ENCODE measurements at regions not wholly inside any gene's neighbourhood (a gene's known extent, or its start where the extent isn't known, plus 50 kb on each side); places are given as distances from the start of the nearest gene placed in this dataset.

DNA sequence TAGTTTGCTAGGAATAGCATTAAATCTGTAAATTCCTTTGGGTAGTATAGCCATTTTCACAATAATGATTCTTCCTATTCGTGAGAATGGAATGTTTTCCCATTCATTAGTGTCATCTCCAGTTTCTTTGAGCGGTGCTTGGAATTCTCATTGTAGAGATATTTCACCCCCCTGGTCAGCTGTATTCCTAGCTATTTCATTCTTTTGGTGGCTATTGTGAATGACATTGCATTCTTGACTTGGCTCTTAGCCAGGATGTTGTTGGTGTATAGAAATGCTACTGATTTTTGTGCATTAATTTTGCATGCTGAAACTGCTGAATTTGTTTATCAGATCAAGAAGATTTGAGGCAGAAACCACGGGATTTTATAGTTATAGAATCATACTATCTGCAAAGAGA, 690.5 kb upstream of the ALCAM start:
- TF ChIP-seq, protein P1, sequence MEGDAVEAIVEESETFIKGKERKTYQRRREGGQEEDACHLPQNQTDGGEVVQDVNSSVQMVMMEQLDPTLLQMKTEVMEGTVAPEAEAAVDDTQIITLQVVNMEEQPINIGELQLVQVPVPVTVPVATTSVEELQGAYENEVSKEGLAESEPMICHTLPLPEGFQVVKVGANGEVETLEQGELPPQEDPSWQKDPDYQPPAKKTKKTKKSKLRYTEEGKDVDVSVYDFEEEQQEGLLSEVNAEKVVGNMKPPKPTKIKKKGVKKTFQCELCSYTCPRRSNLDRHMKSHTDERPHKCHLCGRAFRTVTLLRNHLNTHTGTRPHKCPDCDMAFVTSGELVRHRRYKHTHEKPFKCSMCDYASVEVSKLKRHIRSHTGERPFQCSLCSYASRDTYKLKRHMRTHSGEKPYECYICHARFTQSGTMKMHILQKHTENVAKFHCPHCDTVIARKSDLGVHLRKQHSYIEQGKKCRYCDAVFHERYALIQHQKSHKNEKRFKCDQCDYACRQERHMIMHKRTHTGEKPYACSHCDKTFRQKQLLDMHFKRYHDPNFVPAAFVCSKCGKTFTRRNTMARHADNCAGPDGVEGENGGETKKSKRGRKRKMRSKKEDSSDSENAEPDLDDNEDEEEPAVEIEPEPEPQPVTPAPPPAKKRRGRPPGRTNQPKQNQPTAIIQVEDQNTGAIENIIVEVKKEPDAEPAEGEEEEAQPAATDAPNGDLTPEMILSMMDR (IDR thresholded peaks at IDR 0.05; ENCODE audit: partially characterized antibody, unreplicated experiment): no peak
- Mint-ChIP-seq H3K36me3 (ENCODE audit: unreplicated experiment) (peaks cover 4% of the 10 kb centered on the region), H3K27ac (ENCODE audit: unreplicated experiment) (no peak overlapping the region), H3K4me1 (ENCODE audit: low read depth, unreplicated experiment) (no peaks in the 10 kb centered on the region), H3K27me3 (ENCODE audit: unreplicated experiment) (no peaks in the 10 kb centered on the region), H3K4me3 (ENCODE audit: unreplicated experiment) (no peak overlapping the region), H3K9me3 (ENCODE audit: unreplicated experiment) (no peaks in the 10 kb centered on the region)
- DNase-seq: no peak

DNA sequence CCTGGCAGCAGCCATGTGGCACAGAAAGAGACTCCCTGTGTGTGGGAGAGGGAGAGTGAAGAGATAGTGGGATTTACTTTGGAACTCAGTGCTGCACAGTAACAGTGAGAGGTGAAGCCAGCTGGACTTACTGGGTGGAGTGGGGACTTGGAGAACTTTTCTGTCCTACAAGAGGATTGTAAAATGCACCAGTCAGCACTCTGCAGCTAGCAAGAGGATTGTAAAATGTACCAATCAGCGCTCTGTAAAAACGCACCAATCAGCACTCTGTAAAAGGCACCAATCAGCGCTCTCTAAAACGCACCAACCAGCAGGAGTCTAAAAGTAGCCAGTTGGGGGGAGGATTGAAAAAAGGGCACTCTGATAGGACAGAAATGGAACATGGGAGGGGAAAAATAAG, 688.8 kb upstream of the ALCAM start:
- TF ChIP-seq, protein P1 (IDR thresholded peaks at IDR 0.05; ENCODE audit: partially characterized antibody, unreplicated experiment): no peak
- no peak overlapping the region for H3K27ac Mint-ChIP-seq (ENCODE audit: unreplicated experiment)
- no peak overlapping the region for H3K4me3 Mint-ChIP-seq (ENCODE audit: unreplicated experiment)
- H3K4me1 Mint-ChIP-seq (ENCODE audit: low read depth, unreplicated experiment): no peaks in the 10 kb centered on the region
- H3K9me3 Mint-ChIP-seq (ENCODE audit: unreplicated experiment): no peaks in the 10 kb centered on the region
- no peaks in the 10 kb centered on the region for H3K27me3 Mint-ChIP-seq (ENCODE audit: unreplicated experiment)
- peaks cover 4% of the 10 kb centered on the region for H3K36me3 Mint-ChIP-seq (ENCODE audit: unreplicated experiment)
- DNase-seq: no peak

DNA sequence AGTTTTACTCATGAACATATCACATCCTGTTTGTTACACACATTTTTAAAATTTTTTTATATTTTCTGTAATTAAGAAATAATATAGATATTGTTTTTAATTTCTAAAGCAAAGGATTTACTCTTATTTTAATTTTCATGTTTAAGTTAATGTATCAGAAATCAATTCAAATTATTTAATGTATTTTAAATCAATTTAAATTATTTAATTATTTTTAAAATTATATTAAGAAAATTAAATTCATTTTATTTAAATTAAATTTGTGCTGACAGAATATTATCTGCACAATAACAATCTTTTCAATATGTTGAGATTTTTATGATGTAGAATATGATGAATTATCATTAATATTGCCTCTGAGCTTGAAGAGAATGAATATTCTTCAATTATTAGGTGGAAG, 681.2 kb upstream of the ALCAM start:
- Mint-ChIP-seq H3K36me3 (ENCODE audit: unreplicated experiment) (no peaks in the 10 kb centered on the region), H3K4me1 (ENCODE audit: low read depth, unreplicated experiment) (no peaks in the 10 kb centered on the region), H3K27me3 (ENCODE audit: unreplicated experiment) (no peaks in the 10 kb centered on the region), H3K27ac (ENCODE audit: unreplicated experiment) (no peak overlapping the region), H3K4me3 (ENCODE audit: unreplicated experiment) (no peak overlapping the region), H3K9me3 (ENCODE audit: unreplicated experiment) (no peaks in the 10 kb centered on the region)
- TF ChIP-seq, protein P1 (IDR thresholded peaks at IDR 0.05; ENCODE audit: partially characterized antibody, unreplicated experiment): no peak
- no peak for DNase-seq

DNA sequence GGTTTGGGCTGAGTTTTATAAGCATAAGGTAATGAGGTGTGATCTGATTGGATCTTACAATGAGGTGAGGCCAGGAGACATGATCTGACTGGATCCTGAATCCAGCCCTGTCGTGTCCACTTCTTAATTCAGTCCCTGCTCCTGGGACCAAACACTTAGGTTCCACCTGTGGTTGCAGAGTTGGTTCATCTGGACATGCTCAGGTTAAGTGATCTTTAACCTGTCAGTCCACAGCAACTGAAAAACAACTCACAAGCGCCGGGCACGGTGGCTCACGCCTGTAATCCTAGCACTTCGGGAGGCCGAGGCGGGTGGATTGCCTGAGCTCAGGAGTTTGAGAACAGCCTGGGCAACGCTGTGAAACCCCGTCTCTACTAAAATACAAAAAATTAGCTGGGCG, 679.3 kb upstream of the ALCAM start:
- Mint-ChIP-seq H3K9me3 (ENCODE audit: unreplicated experiment) (no peaks in the 10 kb centered on the region), H3K36me3 (ENCODE audit: unreplicated experiment) (no peaks in the 10 kb centered on the region), H3K4me3 (ENCODE audit: unreplicated experiment) (no peak overlapping the region), H3K27me3 (ENCODE audit: unreplicated experiment) (no peaks in the 10 kb centered on the region), H3K4me1 (ENCODE audit: low read depth, unreplicated experiment) (no peaks in the 10 kb centered on the region), H3K27ac (ENCODE audit: unreplicated experiment) (no peak overlapping the region)
- TF ChIP-seq, protein P1 (IDR thresholded peaks at IDR 0.05; ENCODE audit: partially characterized antibody, unreplicated experiment): no peak
- DNase-seq: no peak

DNA sequence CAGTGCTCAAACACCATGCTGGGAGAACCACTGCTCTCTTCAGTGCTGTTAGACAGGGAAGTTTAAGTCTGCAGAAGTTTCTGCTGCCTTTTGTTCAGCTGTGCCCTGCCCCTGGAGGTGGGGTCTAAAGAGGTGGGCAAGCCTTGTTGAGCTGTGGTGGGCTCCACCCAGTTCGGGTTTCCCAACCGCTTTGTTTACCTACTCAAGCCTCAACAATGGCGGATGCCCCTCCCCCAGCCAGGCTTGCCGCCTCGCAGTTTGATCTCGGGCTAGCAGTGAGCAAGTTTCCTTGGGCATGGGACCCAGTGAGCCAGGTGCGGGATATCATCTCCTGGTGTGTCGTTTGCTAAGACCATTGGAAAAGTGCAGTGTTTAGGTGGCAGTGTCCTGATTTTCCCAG, 670.2 kb upstream of the ALCAM start:
- H3K9me3 Mint-ChIP-seq (ENCODE audit: unreplicated experiment): no peaks in the 10 kb centered on the region
- TF ChIP-seq, protein P1 (IDR thresholded peaks at IDR 0.05; ENCODE audit: partially characterized antibody, unreplicated experiment): no peak
- H3K36me3 Mint-ChIP-seq (ENCODE audit: unreplicated experiment): no peaks in the 10 kb centered on the region
- no peaks in the 10 kb centered on the region for H3K4me1 Mint-ChIP-seq (ENCODE audit: low read depth, unreplicated experiment)
- no peak overlapping the region for H3K4me3 Mint-ChIP-seq (ENCODE audit: unreplicated experiment)
- DNase-seq: no peak
- H3K27me3 Mint-ChIP-seq (ENCODE audit: unreplicated experiment): peaks cover 3% of the 10 kb centered on the region
- H3K27ac Mint-ChIP-seq (ENCODE audit: unreplicated experiment): no peak overlapping the region
